VCaP (cell line): ENCODE measurements at regions not wholly inside any gene's neighbourhood (a gene's known extent, or its start where the extent isn't known, plus 50 kb on each side); places are given as distances from the start of the nearest gene placed in this dataset.

ENCODE experiments used
- H3K27ac ChIP-seq: fragments of 450-650 bp; 2 replicates; pipeline ENCODE4 v1.5.1; 2017
- CTCF ChIP-seq: fragments of 450-650 bp; conservative IDR thresholded peaks from 2 replicates; pipeline ENCODE4 v1.5.1; 2017; ENCODE audit warnings: mild to moderate bottlenecking, moderate library complexity

GRCh38 chr9:82212885-82213284 lies 224.3 kb downstream of the SPATA31D1 start:
- no peak for TF ChIP-seq CTCF
- no peak overlapping the region for H3K27ac ChIP-seq

DNA sequence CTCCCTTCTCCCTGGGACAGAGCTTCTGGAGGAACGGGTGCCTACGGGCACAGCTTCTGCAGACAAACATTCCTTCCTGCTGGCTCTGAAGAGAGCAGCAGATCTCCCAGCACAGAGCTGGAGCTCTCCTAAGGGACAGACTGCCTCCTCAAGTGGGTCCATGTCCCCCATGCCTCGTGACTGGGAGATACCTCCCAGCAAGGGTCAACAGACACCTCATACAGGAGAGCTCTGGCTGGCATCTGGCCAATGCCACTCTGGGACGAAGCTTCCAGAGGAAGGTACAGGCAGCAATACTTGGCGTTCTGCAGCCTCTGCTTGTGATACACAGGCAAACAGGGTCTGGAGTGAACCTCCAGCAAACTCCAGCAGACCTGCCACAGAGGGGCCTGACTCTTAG lies 227.9 kb downstream of the SPATA31D1 start:
- H3K27ac ChIP-seq = no peak overlapping the region
- no peak for TF ChIP-seq CTCF

DNA sequence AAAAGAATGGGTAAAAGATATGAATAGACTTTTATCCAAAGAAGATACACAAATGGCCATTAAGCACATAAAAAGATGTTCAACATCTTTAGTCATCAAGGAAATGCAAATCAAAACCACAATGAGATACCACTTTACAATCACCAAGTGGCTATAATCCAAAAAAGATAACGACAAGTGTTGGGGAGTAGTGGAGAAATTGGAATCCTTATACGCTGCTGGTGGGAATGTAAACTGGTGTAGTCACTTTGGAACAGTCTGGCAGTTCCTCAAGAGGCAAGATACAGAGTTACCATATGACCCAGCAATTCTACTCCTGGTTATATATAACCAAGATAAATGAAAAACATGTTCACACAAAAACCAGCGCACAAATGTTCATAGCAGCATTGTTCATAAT lies 234.9 kb downstream of the SPATA31D1 start:
- TF ChIP-seq CTCF = no peak
- no peak overlapping the region for H3K27ac ChIP-seq

DNA sequence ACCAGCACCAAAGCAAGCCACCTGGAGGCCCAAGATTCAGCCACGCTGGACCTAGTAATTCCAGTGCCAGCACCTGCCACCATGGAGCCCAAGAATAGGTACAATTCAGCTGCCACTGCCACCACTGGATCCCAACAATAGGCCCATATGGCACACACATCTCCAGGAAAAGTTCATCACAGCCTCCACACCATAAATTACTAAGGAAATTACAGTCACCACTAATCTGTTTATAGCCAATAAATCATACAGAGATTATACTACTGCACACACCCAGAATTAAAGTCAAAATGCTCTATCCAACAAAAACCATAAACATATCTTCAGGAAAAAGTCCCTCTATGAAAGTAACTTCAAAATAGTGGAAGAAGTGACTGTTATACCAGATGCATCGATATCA lies 242.8 kb downstream of the SPATA31D1 start:
- TF ChIP-seq CTCF = no peak
- H3K27ac ChIP-seq = no peak overlapping the region

- H3K27ac ChIP-seq = no peak overlapping the region
- no peak for TF ChIP-seq CTCF
Observed at GRCh38 chr9:82234160-82234943, 245.8 kb downstream of the SPATA31D1 start.

- H3K27ac ChIP-seq = no peak overlapping the region
- TF ChIP-seq CTCF = no peak
Observed at GRCh38 chr9:82242285-82242963, 253.9 kb downstream of the SPATA31D1 start.

DNA sequence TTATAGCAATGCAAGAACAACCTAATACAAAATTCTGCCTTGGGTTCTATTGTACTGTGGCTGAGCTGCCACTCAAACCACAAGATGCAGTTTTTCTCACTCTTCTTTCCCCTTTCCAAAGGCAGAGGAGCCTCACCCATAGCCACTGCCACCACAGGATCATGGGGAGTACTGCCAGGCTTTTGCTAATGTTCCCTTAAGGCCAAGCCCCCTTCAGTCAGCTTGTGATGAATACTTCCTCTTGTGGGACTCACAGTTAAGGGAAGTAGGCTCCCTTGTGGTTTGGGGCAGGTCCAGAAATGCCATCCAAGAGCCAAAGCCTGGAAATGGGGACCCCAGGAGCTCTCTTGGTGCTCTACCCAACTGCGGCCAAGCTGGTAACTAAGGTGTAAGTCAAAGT lies 258.7 kb downstream of the SPATA31D1 start:
- H3K27ac ChIP-seq = no peak overlapping the region
- no peak for TF ChIP-seq CTCF
